Osteocyte (in vitro differentiated cells): ENCODE measurements at regions not wholly inside any gene's neighbourhood (a gene's known extent, or its start where the extent isn't known, plus 50 kb on each side); places are given as distances from the start of the nearest gene placed in this dataset.

Experiments
- DNase-seq: peaks from one replicate; pipeline ENCODE4 v3.0.0; 2021; ENCODE audit warnings: mixed read lengths; ENCODE audit not compliant: unreplicated experiment; ENCODE audit errors: extremely low spot score
- H3K27ac Mint-ChIP-seq: one replicate; pipeline ENCODE4 v1.8.0; 2021; ENCODE audit warnings: mild to moderate bottlenecking, mixed read lengths; ENCODE audit not compliant: unreplicated experiment
- H3K27me3 Mint-ChIP-seq: one replicate; pipeline ENCODE4 v1.8.0; 2021; ENCODE audit warnings: mixed read lengths; ENCODE audit not compliant: unreplicated experiment
- H3K36me3 Mint-ChIP-seq: one replicate; pipeline ENCODE4 v1.8.0; 2021; ENCODE audit warnings: mixed read lengths; ENCODE audit not compliant: unreplicated experiment
- H3K4me1 Mint-ChIP-seq: one replicate; pipeline ENCODE4 v1.8.0; 2021; ENCODE audit warnings: mixed read lengths; ENCODE audit not compliant: unreplicated experiment
- H3K4me3 Mint-ChIP-seq: one replicate; pipeline ENCODE4 v1.8.0; 2021; ENCODE audit warnings: mild to moderate bottlenecking, moderate library complexity, mixed read lengths; ENCODE audit not compliant: unreplicated experiment
- H3K9me3 Mint-ChIP-seq: one replicate; pipeline ENCODE4 v1.8.0; 2021; ENCODE audit warnings: mixed read lengths; ENCODE audit not compliant: unreplicated experiment
- TF ChIP-seq, protein P1 (sequence below): fragments of 200-600 bp; sonication (generic); IDR thresholded peaks from 2 replicates; pipeline ENCODE4 v1.5.0; 2021; ENCODE audit warnings: antibody characterized with exemption, mild to moderate bottlenecking, moderate library complexity

DNA sequence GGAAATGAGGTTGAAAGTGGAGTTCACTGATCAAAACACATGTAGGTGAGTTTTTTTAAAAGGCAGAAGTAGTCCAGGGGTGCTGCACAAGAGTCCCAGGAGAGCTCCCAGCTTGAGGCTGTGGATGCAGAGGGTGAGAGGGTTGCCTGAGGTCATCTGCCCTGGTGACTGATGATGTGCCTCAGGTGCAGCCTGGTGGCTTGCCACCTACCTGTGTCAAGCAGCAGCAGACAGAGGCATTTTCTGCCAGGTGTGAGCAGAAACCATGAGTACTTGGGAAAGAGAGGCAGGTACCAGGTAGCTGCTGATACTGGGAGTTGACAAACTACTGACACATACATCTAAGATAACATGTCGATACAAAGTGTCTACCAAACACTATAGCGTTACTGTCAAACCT lies 92.5 kb downstream of the SCP2D1 start:
- no peak overlapping the region for H3K27ac Mint-ChIP-seq
- H3K36me3 Mint-ChIP-seq = no peaks in the 10 kb centered on the region
- H3K4me1 Mint-ChIP-seq = no peaks in the 10 kb centered on the region
- no peak overlapping the region for H3K4me3 Mint-ChIP-seq
- TF ChIP-seq, protein P1, sequence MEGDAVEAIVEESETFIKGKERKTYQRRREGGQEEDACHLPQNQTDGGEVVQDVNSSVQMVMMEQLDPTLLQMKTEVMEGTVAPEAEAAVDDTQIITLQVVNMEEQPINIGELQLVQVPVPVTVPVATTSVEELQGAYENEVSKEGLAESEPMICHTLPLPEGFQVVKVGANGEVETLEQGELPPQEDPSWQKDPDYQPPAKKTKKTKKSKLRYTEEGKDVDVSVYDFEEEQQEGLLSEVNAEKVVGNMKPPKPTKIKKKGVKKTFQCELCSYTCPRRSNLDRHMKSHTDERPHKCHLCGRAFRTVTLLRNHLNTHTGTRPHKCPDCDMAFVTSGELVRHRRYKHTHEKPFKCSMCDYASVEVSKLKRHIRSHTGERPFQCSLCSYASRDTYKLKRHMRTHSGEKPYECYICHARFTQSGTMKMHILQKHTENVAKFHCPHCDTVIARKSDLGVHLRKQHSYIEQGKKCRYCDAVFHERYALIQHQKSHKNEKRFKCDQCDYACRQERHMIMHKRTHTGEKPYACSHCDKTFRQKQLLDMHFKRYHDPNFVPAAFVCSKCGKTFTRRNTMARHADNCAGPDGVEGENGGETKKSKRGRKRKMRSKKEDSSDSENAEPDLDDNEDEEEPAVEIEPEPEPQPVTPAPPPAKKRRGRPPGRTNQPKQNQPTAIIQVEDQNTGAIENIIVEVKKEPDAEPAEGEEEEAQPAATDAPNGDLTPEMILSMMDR = no peak
- no peak for DNase-seq
- peaks cover 5% of the 10 kb centered on the region for H3K9me3 Mint-ChIP-seq
- H3K27me3 Mint-ChIP-seq = no peaks in the 10 kb centered on the region

DNA sequence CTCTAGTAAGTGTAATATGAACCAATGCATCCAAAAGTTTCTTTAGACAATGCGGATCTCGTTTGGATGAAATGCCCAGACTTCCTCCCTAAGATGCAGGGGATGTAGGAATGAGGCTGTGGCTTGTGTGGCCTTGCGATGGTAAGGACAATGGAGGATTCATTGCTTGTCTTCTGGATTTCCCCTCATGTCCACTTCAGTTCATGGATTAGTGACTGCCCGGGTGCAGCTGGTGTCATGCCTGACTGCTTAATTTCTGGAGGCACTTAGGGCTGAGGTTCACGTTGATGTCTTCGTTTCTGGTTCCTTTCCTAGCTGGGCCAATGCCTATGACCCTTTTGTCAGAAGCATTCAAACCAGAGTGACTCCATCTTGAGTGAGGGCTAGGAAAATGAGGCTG lies 93.8 kb downstream of the SCP2D1 start:
- DNase-seq = no peak
- Mint-ChIP-seq H3K36me3 (no peaks in the 10 kb centered on the region), H3K27me3 (no peaks in the 10 kb centered on the region), H3K4me3 (no peak overlapping the region), H3K9me3 (no peaks in the 10 kb centered on the region), H3K4me1 (no peaks in the 10 kb centered on the region), H3K27ac (no peak overlapping the region)
- TF ChIP-seq, protein P1 = no peak

DNA sequence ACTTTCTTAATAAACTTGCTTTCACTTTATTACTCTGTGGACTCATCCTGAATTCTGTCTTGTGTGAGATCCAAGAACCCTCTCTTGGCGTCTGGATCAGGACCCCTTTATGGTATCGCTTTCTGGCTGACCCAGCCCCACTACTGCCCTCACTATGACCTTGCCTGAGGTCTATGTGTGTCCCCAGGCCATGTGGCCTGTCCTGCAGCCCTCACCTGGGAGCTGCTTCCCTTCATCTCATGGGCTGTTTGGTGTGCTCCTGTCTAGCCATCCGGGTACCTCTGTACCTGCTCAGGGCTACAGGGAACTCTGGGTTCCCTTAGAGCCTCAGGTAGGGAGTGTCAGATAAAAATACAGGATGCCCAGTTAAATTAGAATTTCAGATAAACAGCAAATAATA lies 94.5 kb downstream of the SCP2D1 start:
- H3K4me3 Mint-ChIP-seq = no peak overlapping the region
- no peak for DNase-seq
- H3K27me3 Mint-ChIP-seq = no peaks in the 10 kb centered on the region
- no peaks in the 10 kb centered on the region for H3K36me3 Mint-ChIP-seq
- no peaks in the 10 kb centered on the region for H3K9me3 Mint-ChIP-seq
- H3K4me1 Mint-ChIP-seq = no peaks in the 10 kb centered on the region
- TF ChIP-seq, protein P1 = no peak
- H3K27ac Mint-ChIP-seq = no peak overlapping the region

DNA sequence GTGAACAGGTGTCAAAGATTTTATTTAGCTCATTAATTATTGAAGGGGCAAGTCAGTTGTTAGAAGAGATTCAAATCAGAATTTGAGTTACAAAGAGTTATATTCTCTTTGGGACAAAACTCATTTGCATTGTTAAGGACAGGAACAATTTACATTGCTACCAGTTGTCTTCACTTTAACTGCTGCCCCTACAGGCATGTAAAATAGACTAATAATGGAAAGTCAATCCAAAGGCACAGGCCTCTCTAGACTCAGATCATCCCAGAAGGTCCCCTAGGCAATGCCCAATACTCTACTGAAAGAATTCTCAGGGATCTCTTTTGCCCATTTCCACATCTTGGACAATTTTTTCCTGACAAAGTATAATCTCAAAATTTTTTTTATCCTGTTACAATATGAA lies 95.7 kb downstream of the SCP2D1 start:
- DNase-seq = no peak
- Mint-ChIP-seq H3K4me3 (no peak overlapping the region), H3K9me3 (no peaks in the 10 kb centered on the region), H3K36me3 (no peaks in the 10 kb centered on the region), H3K4me1 (no peaks in the 10 kb centered on the region), H3K27ac (no peak overlapping the region), H3K27me3 (no peaks in the 10 kb centered on the region)
- TF ChIP-seq, protein P1 = no peak

DNA sequence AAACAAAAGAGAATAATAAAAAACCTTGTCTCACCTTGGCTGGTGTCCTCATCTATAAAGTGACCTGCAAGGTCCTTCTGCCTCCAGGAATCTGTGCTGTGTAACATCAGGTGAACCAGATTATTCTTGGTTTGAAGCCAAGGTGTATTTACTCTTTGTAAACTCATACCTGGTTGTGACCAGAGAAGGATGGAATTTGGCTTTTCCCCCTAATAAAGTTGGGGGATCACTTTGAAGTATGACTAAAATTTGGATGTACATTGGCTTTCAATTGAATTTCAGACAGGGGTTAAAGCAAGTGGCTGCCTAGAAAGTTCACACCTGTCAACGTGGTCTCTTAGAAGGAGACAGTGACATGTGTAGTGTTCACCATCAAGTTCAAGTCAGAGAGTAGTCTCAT lies 100.1 kb downstream of the SCP2D1 start:
- H3K27me3 Mint-ChIP-seq = no peaks in the 10 kb centered on the region
- no peak for DNase-seq
- no peak overlapping the region for H3K27ac Mint-ChIP-seq
- H3K4me1 Mint-ChIP-seq = no peaks in the 10 kb centered on the region
- no peak overlapping the region for H3K4me3 Mint-ChIP-seq
- TF ChIP-seq, protein P1 = no peak
- H3K36me3 Mint-ChIP-seq = no peaks in the 10 kb centered on the region
- peaks cover 20% of the 10 kb centered on the region for H3K9me3 Mint-ChIP-seq
